OCI-LY7 (cell line): ENCODE measurements at regions not wholly inside any gene's neighbourhood (a gene's known extent, or its start where the extent isn't known, plus 50 kb on each side); places are given as distances from the start of the nearest gene placed in this dataset.

Source experiments
- EZH2phosphoT487 ChIP-seq: fragments of 200-600 bp; sonication (generic); IDR thresholded peaks from 2 replicates; pipeline ENCODE4 v1.6.1; 2018; ENCODE audit warnings: low read depth, borderline replicate concordance, mild to moderate bottlenecking, mixed run types, antibody characterized with exemption, low read length, moderate library complexity, mixed read lengths
- TF ChIP-seq, protein P1 (sequence below): fragments of 200-600 bp; sonication (generic); conservative IDR thresholded peaks from 2 replicates; pipeline ENCODE4 v1.5.1; 2014; ENCODE audit warnings: mild to moderate bottlenecking, antibody characterized with exemption, low read length, moderate library complexity, mixed read lengths

GRCh38 chr12:58117667-58118066 lies 176.3 kb downstream of the ATP23 start:
- TF ChIP-seq, protein P1, sequence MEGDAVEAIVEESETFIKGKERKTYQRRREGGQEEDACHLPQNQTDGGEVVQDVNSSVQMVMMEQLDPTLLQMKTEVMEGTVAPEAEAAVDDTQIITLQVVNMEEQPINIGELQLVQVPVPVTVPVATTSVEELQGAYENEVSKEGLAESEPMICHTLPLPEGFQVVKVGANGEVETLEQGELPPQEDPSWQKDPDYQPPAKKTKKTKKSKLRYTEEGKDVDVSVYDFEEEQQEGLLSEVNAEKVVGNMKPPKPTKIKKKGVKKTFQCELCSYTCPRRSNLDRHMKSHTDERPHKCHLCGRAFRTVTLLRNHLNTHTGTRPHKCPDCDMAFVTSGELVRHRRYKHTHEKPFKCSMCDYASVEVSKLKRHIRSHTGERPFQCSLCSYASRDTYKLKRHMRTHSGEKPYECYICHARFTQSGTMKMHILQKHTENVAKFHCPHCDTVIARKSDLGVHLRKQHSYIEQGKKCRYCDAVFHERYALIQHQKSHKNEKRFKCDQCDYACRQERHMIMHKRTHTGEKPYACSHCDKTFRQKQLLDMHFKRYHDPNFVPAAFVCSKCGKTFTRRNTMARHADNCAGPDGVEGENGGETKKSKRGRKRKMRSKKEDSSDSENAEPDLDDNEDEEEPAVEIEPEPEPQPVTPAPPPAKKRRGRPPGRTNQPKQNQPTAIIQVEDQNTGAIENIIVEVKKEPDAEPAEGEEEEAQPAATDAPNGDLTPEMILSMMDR, result no peak
- no peak for TF ChIP-seq EZH2phosphoT487
